ENCODE measurements at regions not wholly inside any gene's neighbourhood (a gene's known extent, or its start where the extent isn't known, plus 50 kb on each side); places are given as distances from the start of the nearest gene placed in this dataset.

GRCh38 chr4:60575336-60575735 is 624.8 kb upstream of the ADGRL3 start:
- POLR2A ChIA-PET = no interaction called here
- Histone ChIP-seq H3K9ac (replicated peaks; ENCODE audit: extremely low read depth, insufficient read depth, low read length) (no peak overlapping the region), H3K9me3 (replicated peaks; ENCODE audit: control insufficient read depth, insufficient read depth, low read length) (peaks cover 4% of the 10 kb centered on the region), H3K27ac (ENCODE audit: insufficient read depth, low read depth, low read length) (no peak overlapping the region), H3K9me1 (replicated peaks; ENCODE audit: control insufficient read depth, extremely low read depth, insufficient read depth, low read length) (no peaks in the 10 kb centered on the region), H3K4me2 (ENCODE audit: insufficient read depth, low read length) (no peak overlapping the region), H3K4me1 (ENCODE audit: control insufficient read depth, extremely low read depth, insufficient read depth, low read length) (no peaks in the 10 kb centered on the region), H3K36me3 (ENCODE audit: control insufficient read depth in 2 of 2, extremely low read depth in 1 of 2, insufficient read depth in 2 of 2, low read length in 2 of 2) (no peaks in the 10 kb centered on the region), H3K27me3 (ENCODE audit: control insufficient read depth in 2 of 2, insufficient read depth in 2 of 2, low read length in 2 of 2) (no peaks in the 10 kb centered on the region), H3K4me3 (replicated peaks in 1 of 3; ENCODE audit: insufficient read depth in 1 of 3, low read depth in 1 of 3, low read length in 3 of 3) (no peak overlapping the region), H4K20me1 (replicated peaks; ENCODE audit: control insufficient read depth, extremely low read depth, insufficient read depth, low read length) (no peaks in the 10 kb centered on the region), H2AFZ (ENCODE audit: low read depth, low read length) (no peak overlapping the region), H3K79me2 (ENCODE audit: control insufficient read depth, insufficient read depth, low read length) (no peaks in the 10 kb centered on the region)
- no peak for DNase-seq (ENCODE audit: low read depth, low spot score)
- no peak for FAIRE-seq
- no peak for TF ChIP-seq CTCF (IDR thresholded peaks at IDR 0.05; ENCODE audit: extremely low read depth in 1 of 2, insufficient read depth in 1 of 2, low read depth in 1 of 2, low read length in 2 of 2)
- TF ChIP-seq FOS (IDR thresholded peaks at IDR 0.05; ENCODE audit: borderline replicate concordance, insufficient read depth, low read length) = no peak
- CTCF ChIA-PET = no interaction called here
- dilution Hi-C loops (cut with MboI; ENCODE audit: extremely low pct_ligation_motif_present, low sequenced_read_pairs) (no loop called here), intact Hi-C loops (cut with micrococcal nuclease) (no loop called here)
- BruUV-seq (replicated peaks) = no TSS peak

- POLR2A ChIA-PET = no interaction called here
- no TSS peak for BruUV-seq (replicated peaks)
- no peaks in the 10 kb centered on the region for H3K79me2 ChIP-seq (ENCODE audit: control insufficient read depth, insufficient read depth, low read length)
- H4K20me1 ChIP-seq (replicated peaks; ENCODE audit: control insufficient read depth, extremely low read depth, insufficient read depth, low read length) = no peaks in the 10 kb centered on the region
- no peaks in the 10 kb centered on the region for H3K4me1 ChIP-seq (ENCODE audit: control insufficient read depth, extremely low read depth, insufficient read depth, low read length)
- no peaks in the 10 kb centered on the region for H3K27me3 ChIP-seq (ENCODE audit: control insufficient read depth in 2 of 2, insufficient read depth in 2 of 2, low read length in 2 of 2)
- peaks cover 4% of the 10 kb centered on the region for H3K9me3 ChIP-seq (replicated peaks; ENCODE audit: control insufficient read depth, insufficient read depth, low read length)
- no peaks in the 10 kb centered on the region for H3K9me1 ChIP-seq (replicated peaks; ENCODE audit: control insufficient read depth, extremely low read depth, insufficient read depth, low read length)
- H3K36me3 ChIP-seq (ENCODE audit: control insufficient read depth in 2 of 2, extremely low read depth in 1 of 2, insufficient read depth in 2 of 2, low read length in 2 of 2) = no peaks in the 10 kb centered on the region
- H3K27ac ChIP-seq (ENCODE audit: insufficient read depth, low read depth, low read length) = no peak overlapping the region
- CTCF ChIA-PET = no interaction called here
- FAIRE-seq (no peak), DNase-seq (ENCODE audit: low read depth, low spot score) (no peak)
- H3K4me3 ChIP-seq (replicated peaks in 1 of 3; ENCODE audit: insufficient read depth in 1 of 3, low read depth in 1 of 3, low read length in 3 of 3) = no peak overlapping the region
- H3K9ac ChIP-seq (replicated peaks; ENCODE audit: extremely low read depth, insufficient read depth, low read length) = no peak overlapping the region
- intact Hi-C loops (cut with micrococcal nuclease) = no loop called here
- dilution Hi-C loops (cut with MboI; ENCODE audit: extremely low pct_ligation_motif_present, low sequenced_read_pairs) = no loop called here
- no peak overlapping the region for H2AFZ ChIP-seq (ENCODE audit: low read depth, low read length)
- H3K4me2 ChIP-seq (ENCODE audit: insufficient read depth, low read length) = no peak overlapping the region
- TF ChIP-seq POLR2A (IDR thresholded peaks at IDR 0.05; ENCODE audit: low read depth, low read length) = no peak
- no peak for TF ChIP-seq MAX (IDR thresholded peaks at IDR 0.05; ENCODE audit: insufficient read depth, insufficient read length)
- no peak for TF ChIP-seq POLR2AphosphoS5 (IDR thresholded peaks at IDR 0.05; ENCODE audit: insufficient read depth, low read depth, low read length)
- no peak for TF ChIP-seq EZH2 (IDR thresholded peaks at IDR 0.05; ENCODE audit: borderline replicate concordance, low read depth, low read length, severe bottlenecking)
- no peak for TF ChIP-seq GATA2 (IDR thresholded peaks at IDR 0.05; ENCODE audit: insufficient read depth, insufficient read length, low read depth, low read length)
- no peak for TF ChIP-seq CTCF (IDR thresholded peaks at IDR 0.05; ENCODE audit: extremely low read depth in 1 of 2, insufficient read depth in 1 of 2, low read depth in 1 of 2, low read length in 2 of 2)
- TF ChIP-seq FOS (IDR thresholded peaks at IDR 0.05; ENCODE audit: borderline replicate concordance, insufficient read depth, low read length) = no peak
- no peak for TF ChIP-seq JUN (IDR thresholded peaks at IDR 0.05; ENCODE audit: borderline replicate concordance, insufficient read depth, insufficient read length, low read depth)
- no peak for TF ChIP-seq MYC (IDR thresholded peaks at IDR 0.05; ENCODE audit: low read depth, low read length)
Measured at GRCh38 chr4:60579335-60579734, 620.8 kb upstream of the ADGRL3 start.
